Middle frontal gyrus (tissue), 1 donor: ENCODE measurements at regions not wholly inside any gene's neighbourhood (a gene's known extent, or its start where the extent isn't known, plus 50 kb on each side); places are given as distances from the start of the nearest gene placed in this dataset.
"Not testable (repeated sequence)": the region's sequence is repeated elsewhere in the genome, so short reads cannot be mapped to it uniquely, and the experiment has no call there.

Experiments used
- DNase-seq: peaks from one replicate; pipeline ENCODE4 v3.0.0-alpha.2; 2015; ENCODE audit warnings: low spot score; ENCODE audit errors: extremely low spot score

- DNase-seq: no peak
These were observed 273.0 kb upstream of the USP15 start for GRCh38 chr12:61987173-61987572.

DNA sequence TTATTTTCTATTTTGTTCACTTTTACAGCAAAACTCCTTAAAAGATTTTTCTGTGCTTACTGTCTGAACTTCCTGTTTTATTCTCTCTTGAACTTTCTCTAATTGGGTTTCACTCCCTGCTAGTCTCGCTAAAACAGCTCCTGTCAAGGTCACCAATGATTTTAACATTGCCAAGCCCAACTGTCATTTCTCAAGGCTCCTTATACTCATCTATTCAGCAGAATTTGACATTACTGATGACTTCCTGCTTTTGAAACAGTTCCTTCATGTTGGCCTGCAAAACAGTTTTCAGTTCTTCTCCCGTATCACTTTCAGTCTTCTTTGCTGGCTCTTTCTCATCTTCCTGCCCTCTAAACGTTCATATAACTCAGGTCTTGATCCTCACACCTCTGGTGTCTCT lies 268.5 kb upstream of the USP15 start:
- no peak for DNase-seq

GRCh38 chr12:61993734-61994345 lies 266.4 kb upstream of the USP15 start:
- DNase-seq: no peak

GRCh38 chr12:61996717-61997116 lies 263.5 kb upstream of the USP15 start:
- DNase-seq: no peak

- no peak for DNase-seq
These were observed 261.4 kb upstream of the USP15 start for GRCh38 chr12:61998791-61999190.

GRCh38 chr12:61999311-61999710 lies 260.9 kb upstream of the USP15 start:
- no peak for DNase-seq

DNA sequence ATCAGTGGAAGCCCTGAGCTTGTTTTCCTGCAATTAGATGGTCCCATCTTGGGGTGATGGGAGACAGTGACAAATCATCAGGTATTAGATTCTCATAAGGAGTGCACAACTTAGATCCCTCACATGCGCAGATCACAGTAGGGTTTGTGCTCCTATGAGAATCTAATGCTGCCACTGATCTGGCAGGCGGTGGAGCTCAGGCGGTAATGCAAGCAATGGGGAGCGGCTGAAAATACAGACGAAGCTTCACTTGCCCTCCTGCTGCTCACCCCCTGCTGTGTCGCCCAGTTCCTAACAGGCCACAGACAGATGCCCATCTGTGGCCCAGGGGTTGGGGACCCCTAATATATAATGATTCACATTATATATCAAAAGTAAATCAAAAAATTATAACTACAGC lies 258.8 kb upstream of the USP15 start:
- no peak for DNase-seq

DNA sequence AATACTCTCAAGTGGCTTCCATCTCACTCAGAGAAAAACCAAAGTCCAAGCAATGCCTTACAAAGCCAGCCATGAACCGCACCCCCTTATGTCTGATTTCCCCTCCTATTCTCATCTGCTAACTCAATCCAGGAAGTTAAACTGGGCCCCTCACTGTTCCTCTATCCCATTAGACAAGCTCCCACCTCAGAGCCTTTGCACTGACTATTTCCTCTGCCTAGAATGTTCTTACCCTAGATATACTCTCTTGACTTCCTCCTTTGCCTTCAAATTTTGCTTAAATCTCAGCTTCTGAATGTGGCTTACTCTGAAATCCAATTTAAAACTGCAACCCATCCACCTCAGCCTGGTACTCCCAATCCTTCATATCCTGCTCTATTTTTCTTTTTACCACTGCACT lies 257.0 kb upstream of the USP15 start:
- no peak for DNase-seq

DNA sequence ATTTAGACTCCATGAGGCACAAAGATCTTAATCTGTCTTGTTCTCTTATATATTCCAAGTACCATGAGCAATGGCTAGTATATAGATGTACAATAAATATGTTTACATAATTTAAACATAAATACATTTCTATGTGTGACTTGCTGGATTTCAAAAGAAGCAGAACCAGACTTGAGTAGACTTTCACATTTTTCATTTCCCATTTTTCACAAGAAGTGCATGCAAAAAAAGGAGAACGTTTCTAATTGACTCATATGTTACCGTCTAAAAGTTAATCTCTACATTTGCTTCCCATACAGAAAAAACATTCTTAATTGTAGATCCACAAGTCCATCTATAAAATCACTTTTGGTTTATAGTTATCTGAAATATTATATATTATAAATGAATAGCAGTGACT lies 256.5 kb upstream of the USP15 start:
- no peak for DNase-seq

GRCh38 chr12:62005615-62006014 lies 254.6 kb upstream of the USP15 start:
- DNase-seq: no peak

- DNase-seq: no peak
These were observed 254.0 kb upstream of the USP15 start for GRCh38 chr12:62006076-62006732.

GRCh38 chr12:62008703-62009102 lies 251.5 kb upstream of the USP15 start:
- no peak for DNase-seq

DNA sequence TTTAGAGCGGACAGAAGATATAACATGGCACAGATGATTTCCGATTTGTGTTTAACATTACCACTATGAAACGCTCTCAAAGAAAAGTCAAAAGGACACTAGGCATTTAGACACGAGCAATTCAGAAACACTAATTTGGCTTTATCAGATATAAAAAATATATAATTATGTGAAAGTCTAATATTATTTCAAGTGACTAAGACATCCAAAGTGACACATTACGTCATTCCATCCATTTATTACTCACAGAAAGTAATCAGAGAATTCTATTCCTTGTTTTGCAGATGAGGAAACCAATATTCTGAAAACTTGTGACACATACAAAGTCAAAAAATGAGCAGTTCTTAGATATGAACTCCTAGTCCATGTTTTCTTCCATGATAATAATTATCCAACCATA lies 250.8 kb upstream of the USP15 start:
- DNase-seq: no peak

DNA sequence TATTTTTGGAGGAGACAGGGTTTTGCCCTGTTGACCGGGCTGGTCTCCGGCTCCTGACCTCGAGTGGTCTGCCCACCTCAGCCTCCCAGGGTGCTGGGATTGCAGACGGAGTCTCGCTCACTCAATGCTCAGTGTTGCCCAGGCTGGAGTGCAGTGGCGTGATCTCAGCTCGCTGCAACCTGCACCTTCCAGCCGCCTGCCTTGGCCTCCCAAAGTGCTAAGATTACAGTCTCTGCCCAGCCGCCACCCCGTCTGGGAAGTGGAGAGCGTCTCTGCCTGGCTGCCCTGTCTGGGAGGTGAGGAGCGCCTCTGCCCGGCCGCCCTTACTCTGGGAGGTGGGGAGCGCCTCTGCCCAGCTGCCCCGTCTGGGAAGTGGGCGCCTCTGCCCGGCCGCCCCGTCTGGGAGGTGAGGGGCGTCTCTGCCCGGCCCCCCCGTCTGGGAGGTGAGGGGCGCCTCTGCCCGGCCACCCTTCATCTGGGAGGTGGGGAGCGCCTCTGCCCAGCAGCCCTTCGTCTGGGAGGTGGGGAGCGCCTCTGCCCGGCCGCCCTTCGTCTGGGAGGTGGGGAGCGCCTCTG lies 249.8 kb upstream of the USP15 start:
- not testable (repeated sequence) for DNase-seq

DNA sequence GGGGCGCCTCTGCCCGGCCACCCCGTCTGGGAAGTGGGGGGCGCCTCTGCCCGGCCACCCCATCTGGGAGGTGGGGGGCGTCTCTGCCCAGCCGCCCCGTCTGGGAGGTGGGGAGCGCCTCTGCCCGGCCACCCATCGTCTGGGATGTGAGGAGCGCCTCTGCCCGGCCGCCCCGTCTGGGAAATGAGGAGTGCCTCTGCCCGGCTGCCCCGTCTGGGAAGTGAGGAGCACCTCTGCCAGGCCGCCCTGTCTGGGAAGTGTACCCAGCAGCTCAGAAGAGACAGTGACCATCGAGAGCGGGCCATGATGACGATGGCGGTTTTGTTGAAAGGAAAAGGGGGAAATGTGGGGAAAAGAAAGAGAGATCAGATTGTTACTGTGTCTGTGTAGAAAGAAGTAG lies 249.2 kb upstream of the USP15 start:
- DNase-seq: not testable (repeated sequence)

DNA sequence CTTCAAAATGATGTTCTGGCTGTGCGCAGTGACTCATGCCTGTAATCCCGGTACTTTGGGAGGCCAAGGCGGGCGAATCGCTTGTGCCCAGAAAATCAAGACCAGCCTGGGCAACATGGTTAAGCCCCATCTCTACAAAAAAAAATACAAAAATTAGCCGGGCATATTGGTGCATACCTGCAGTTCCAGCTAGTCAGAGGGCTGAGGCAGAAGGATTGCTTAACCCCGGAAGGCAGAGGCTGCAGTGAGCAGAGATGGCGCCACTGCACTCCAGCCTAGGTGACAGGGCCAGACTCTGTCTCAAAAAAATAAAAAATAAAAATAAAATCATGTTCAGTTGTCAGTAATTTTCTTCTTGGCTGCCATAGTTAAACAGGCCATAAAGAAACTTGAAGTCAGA lies 245.9 kb upstream of the USP15 start:
- DNase-seq: no peak

GRCh38 chr12:62016021-62016420 lies 244.2 kb upstream of the USP15 start:
- DNase-seq: no peak

DNA sequence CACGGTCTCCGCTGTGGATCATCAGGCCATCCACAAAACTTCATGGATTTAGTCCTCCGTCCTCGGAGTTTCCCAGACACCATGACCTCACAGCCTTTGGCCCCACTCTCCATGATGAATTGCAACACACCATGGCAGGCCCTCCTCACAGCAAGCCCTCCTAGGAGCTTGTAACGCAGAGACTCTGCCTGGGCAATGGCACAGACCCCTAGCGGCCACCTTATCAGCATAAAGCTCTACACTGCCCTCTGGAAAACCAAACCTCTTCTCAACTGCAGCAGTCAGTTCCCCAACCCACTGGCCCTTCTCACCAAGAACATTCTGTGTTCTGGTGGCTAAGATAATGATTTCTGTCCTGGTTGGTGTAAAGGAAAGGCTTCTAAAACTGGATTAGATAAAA lies 238.4 kb upstream of the USP15 start:
- DNase-seq: no peak

- no peak for DNase-seq
These were observed 231.7 kb upstream of the USP15 start for GRCh38 chr12:62028536-62028935.

DNA sequence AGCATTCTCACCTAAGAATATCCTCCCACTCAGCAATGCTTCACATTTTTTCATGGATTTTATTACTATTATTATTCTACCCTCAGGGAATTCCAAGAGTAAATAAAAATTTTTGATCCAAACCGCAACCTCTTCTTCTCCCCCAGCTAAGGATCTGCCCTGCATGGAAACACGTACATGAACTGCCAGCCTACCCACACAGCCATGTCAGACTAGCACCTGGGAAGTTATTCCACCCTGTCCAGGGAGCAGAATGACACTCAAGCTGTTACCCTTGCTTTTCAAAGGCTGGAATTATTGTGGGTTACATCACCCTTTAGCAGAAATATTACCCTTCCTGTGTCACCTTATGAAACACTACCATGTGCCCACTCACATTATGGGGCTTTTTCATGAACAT lies 227.3 kb upstream of the USP15 start:
- no peak for DNase-seq

- no peak for DNase-seq
These were observed 215.6 kb upstream of the USP15 start for GRCh38 chr12:62044450-62045135.

- DNase-seq: no peak
These were observed 215.0 kb upstream of the USP15 start for GRCh38 chr12:62045211-62045610.

- DNase-seq: no peak
These were observed 209.4 kb upstream of the USP15 start for GRCh38 chr12:62050785-62051184.
